Mesenchymal stem cell (in vitro differentiated cells and primary cell): ENCODE measurements at regions not wholly inside any gene's neighbourhood (a gene's known extent, or its start where the extent isn't known, plus 50 kb on each side); places are given as distances from the start of the nearest gene placed in this dataset.

ENCODE experiments used
- DNase-seq: peaks from one replicate; pipeline ENCODE4 v3.0.0-alpha.2; 2013
- H2AFZ ChIP-seq: one replicate; pipeline ENCODE4 v1.6.1; 2013; ENCODE audit warnings: low read depth, mild to moderate bottlenecking, control low read depth, inconsistent platforms, low read length, moderate library complexity
- H2AK5ac ChIP-seq: 2 replicates; pipeline ENCODE4 v1.6.1; 2013; ENCODE audit warnings: low read length, moderate library complexity, mild to moderate bottlenecking, inconsistent platforms; ENCODE audit not compliant: severe bottlenecking
- H2BK120ac ChIP-seq: one replicate; pipeline ENCODE4 v1.6.1; 2013; ENCODE audit warnings: low read depth, mild to moderate bottlenecking, inconsistent platforms, low read length, moderate library complexity
- H2BK12ac ChIP-seq, 2 experiments: one replicate each; pipeline ENCODE4 v1.6.1; 2013; ENCODE audit warnings: inconsistent platforms in 2 of 2, low read length in 2 of 2, mild to moderate bottlenecking in 2 of 2, moderate library complexity in 2 of 2, control low read depth in 1 of 2
- H2BK15ac ChIP-seq: one replicate; pipeline ENCODE4 v1.6.1; 2013; ENCODE audit warnings: mild to moderate bottlenecking, low read depth, inconsistent platforms; ENCODE audit not compliant: poor library complexity, severe bottlenecking
- H2BK5ac ChIP-seq: 2 replicates; pipeline ENCODE4 v1.6.1; 2013; ENCODE audit warnings: low read depth, mild to moderate bottlenecking, low read length, control low read depth, inconsistent platforms; ENCODE audit not compliant: poor library complexity, severe bottlenecking
- H3K14ac ChIP-seq, 2 experiments: one replicate each; pipeline ENCODE4 v1.6.1; 2013; ENCODE audit warnings: inconsistent platforms in 2 of 2, low read length in 2 of 2, control low read depth in 1 of 2, mild to moderate bottlenecking in 1 of 2, moderate library complexity in 1 of 2
- H3K18ac ChIP-seq, 2 experiments: one replicate each; pipeline ENCODE4 v1.6.1; 2013; ENCODE audit warnings: inconsistent platforms in 2 of 2, low read length in 2 of 2, control low read depth in 1 of 2, low read depth in 1 of 2, mild to moderate bottlenecking in 1 of 2
- H3K23ac ChIP-seq, 2 experiments: one replicate each; pipeline ENCODE4 v1.6.1; 2013; ENCODE audit warnings: inconsistent platforms in 2 of 2, low read length in 2 of 2, mild to moderate bottlenecking in 2 of 2, moderate library complexity in 2 of 2, control low read depth in 1 of 2
- H3K27ac ChIP-seq: 2 replicates; pipeline ENCODE4 v1.5.1; 2013; ENCODE audit warnings: mild to moderate bottlenecking, moderate library complexity, low read length, control low read depth, inconsistent platforms; ENCODE audit not compliant: poor library complexity, severe bottlenecking
- H3K27me3 ChIP-seq, 2 experiments: 2 replicates each; pipeline versions ENCODE4 v1.6.1 to v1.7.0; 2013; ENCODE audit warnings: low read length in 2 of 2, mild to moderate bottlenecking in 2 of 2, moderate library complexity in 2 of 2, control low read depth in 1 of 2, inconsistent platforms in 1 of 2; ENCODE audit not compliant: control insufficient read depth in 1 of 2, insufficient read depth in 1 of 2
- H3K36me3 ChIP-seq, 2 experiments: 2 replicates each; pipeline versions ENCODE4 v1.6.1 to v1.7.0; 2013; ENCODE audit warnings: low read length in 2 of 2, control low read depth in 1 of 2, inconsistent platforms in 1 of 2, low read depth in 1 of 2, mild to moderate bottlenecking in 1 of 2; ENCODE audit not compliant: insufficient read depth in 2 of 2, control insufficient read depth in 1 of 2
- H3K4ac ChIP-seq, 2 experiments: one replicate each; pipeline ENCODE4 v1.6.1; 2013; ENCODE audit warnings: inconsistent platforms in 2 of 2, low read length in 2 of 2, mild to moderate bottlenecking in 2 of 2, moderate library complexity in 2 of 2, control low read depth in 1 of 2, low read depth in 1 of 2
- H3K4me1 ChIP-seq: 2 replicates; pipeline ENCODE4 v1.6.1; 2013; ENCODE audit warnings: low read depth, low read length, control low read depth; ENCODE audit not compliant: control insufficient read depth, insufficient read depth
- H3K4me2 ChIP-seq: 2 replicates; pipeline ENCODE4 v1.6.1; 2013; ENCODE audit warnings: low read length, mild to moderate bottlenecking, inconsistent platforms; ENCODE audit not compliant: poor library complexity, severe bottlenecking
- H3K4me3 ChIP-seq, 2 experiments: 2 replicates each; pipeline versions ENCODE4 v1.5.1 to v1.7.0; 2013; ENCODE audit warnings: low read length in 2 of 2, mild to moderate bottlenecking in 2 of 2, control low read depth in 1 of 2, low read depth in 1 of 2; ENCODE audit not compliant: insufficient read depth in 1 of 2
- H3K79me1 ChIP-seq: replicated peaks from 2 replicates; pipeline ENCODE4 v1.6.1; 2013; ENCODE audit warnings: mild to moderate bottlenecking, control low read depth, low read length, inconsistent platforms; ENCODE audit not compliant: poor library complexity, severe bottlenecking
- H3K9ac ChIP-seq: 2 replicates; pipeline ENCODE4 v1.7.0; 2013; ENCODE audit warnings: mild to moderate bottlenecking, low read length, moderate library complexity
- H3K9me3 ChIP-seq: 2 replicates; pipeline ENCODE4 v1.7.0; 2013; ENCODE audit warnings: mild to moderate bottlenecking, low read length; ENCODE audit not compliant: control insufficient read depth
- H4K8ac ChIP-seq: one replicate; pipeline ENCODE4 v1.6.1; 2013; ENCODE audit warnings: inconsistent platforms, mild to moderate bottlenecking, low read length, moderate library complexity
- H4K91ac ChIP-seq: one replicate; pipeline ENCODE4 v1.6.1; 2013; ENCODE audit warnings: mild to moderate bottlenecking, low read length, inconsistent platforms
- WGBS: methylation state at CpG from one replicate; pipeline ENCODE4 v1.1.7; 2013; ENCODE audit warnings: mixed read lengths; 5-methylcytosine and 5-hydroxymethylcytosine counted together

GRCh38 chr1:184315254-184315653 is 71.6 kb upstream of the C1orf21 start:
- Histone ChIP-seq H2BK120ac (no peak overlapping the region), H3K9me3 (no peaks in the 10 kb centered on the region), H3K27me3 (no peaks in the 10 kb centered on the region), H3K36me3 (no peaks in the 10 kb centered on the region), H3K23ac (no peak overlapping the region), H2AFZ (no peak overlapping the region), H3K18ac (no peak overlapping the region), H3K4me3 (no peak overlapping the region), H3K4me2 (no peak overlapping the region), H2BK15ac (no peak overlapping the region), H3K9ac (peak overlapping the region; percentile 15), H3K4ac (no peak overlapping the region), H4K91ac (no peak overlapping the region), H3K27ac (no peak overlapping the region), H2AK5ac (no peak overlapping the region), H3K4me1 (no peaks in the 10 kb centered on the region), H3K14ac (no peak overlapping the region), H2BK12ac (no peak overlapping the region), H3K79me1 (no peaks in the 10 kb centered on the region), H2BK5ac (no peak overlapping the region), H4K8ac (no peak overlapping the region)
- 40% methylated on average over 1 of the region's 2 CpGs for WGBS
- DNase-seq = peak; percentile 21

GRCh38 chr1:184319879-184320278 is 67.0 kb upstream of the C1orf21 start:
- H3K9me3 ChIP-seq = no peaks in the 10 kb centered on the region
- no peak for DNase-seq
- H3K4me3 ChIP-seq = no peak overlapping the region
- H3K14ac ChIP-seq = no peak overlapping the region
- no peak overlapping the region for H2BK120ac ChIP-seq
- no peak overlapping the region for H2AFZ ChIP-seq
- no peak overlapping the region for H3K18ac ChIP-seq
- no peak overlapping the region for H3K27ac ChIP-seq
- WGBS = 80% methylated on average over 3 of the region's 3 CpGs
- H3K79me1 ChIP-seq = no peaks in the 10 kb centered on the region
- H3K4ac ChIP-seq = no peak overlapping the region
- no peaks in the 10 kb centered on the region for H3K4me1 ChIP-seq
- no peak overlapping the region for H3K9ac ChIP-seq
- no peaks in the 10 kb centered on the region for H3K27me3 ChIP-seq
- no peak overlapping the region for H2AK5ac ChIP-seq
- H2BK15ac ChIP-seq = no peak overlapping the region
- no peak overlapping the region for H3K23ac ChIP-seq
- no peak overlapping the region for H2BK5ac ChIP-seq
- H2BK12ac ChIP-seq = no peak overlapping the region
- no peak overlapping the region for H4K91ac ChIP-seq
- H3K4me2 ChIP-seq = no peak overlapping the region
- H3K36me3 ChIP-seq = no peaks in the 10 kb centered on the region
- H4K8ac ChIP-seq = no peak overlapping the region

GRCh38 chr1:184322253-184322652 is 64.6 kb upstream of the C1orf21 start:
- DNase-seq = no peak
- Histone ChIP-seq H2BK5ac (no peak overlapping the region), H3K9me3 (no peaks in the 10 kb centered on the region), H3K23ac (no peak overlapping the region), H3K4me2 (no peak overlapping the region), H3K79me1 (no peaks in the 10 kb centered on the region), H3K27me3 (no peaks in the 10 kb centered on the region), H3K18ac (no peak overlapping the region), H3K4ac (no peak overlapping the region), H3K4me1 (no peaks in the 10 kb centered on the region), H2AFZ (no peak overlapping the region), H3K9ac (no peak overlapping the region), H3K4me3 (no peak overlapping the region), H3K14ac (no peak overlapping the region), H2BK120ac (no peak overlapping the region), H4K8ac (no peak overlapping the region), H4K91ac (no peak overlapping the region), H2BK15ac (no peak overlapping the region), H3K27ac (no peak overlapping the region), H2BK12ac (no peak overlapping the region), H3K36me3 (no peaks in the 10 kb centered on the region), H2AK5ac (no peak overlapping the region)
- no CpG with 5 or more reads among the region's 6 CpGs for WGBS

- Histone ChIP-seq H2BK120ac (no peak overlapping the region), H3K36me3 (no peaks in the 10 kb centered on the region), H3K27ac (no peak overlapping the region), H2AK5ac (no peak overlapping the region), H3K4me1 (no peaks in the 10 kb centered on the region), H4K91ac (no peak overlapping the region), H3K4me2 (no peak overlapping the region), H3K4me3 (no peak overlapping the region), H3K18ac (no peak overlapping the region), H3K9me3 (no peaks in the 10 kb centered on the region), H4K8ac (no peak overlapping the region), H3K4ac (no peak overlapping the region), H2AFZ (no peak overlapping the region), H3K23ac (no peak overlapping the region), H3K14ac (no peak overlapping the region), H2BK12ac (no peak overlapping the region), H2BK5ac (no peak overlapping the region), H2BK15ac (no peak overlapping the region), H3K9ac (no peak overlapping the region), H3K27me3 (no peaks in the 10 kb centered on the region), H3K79me1 (no peaks in the 10 kb centered on the region)
- 70% methylated on average over 2 of the region's 3 CpGs for WGBS
- DNase-seq = no peak
Observed at GRCh38 chr1:184324972-184325371, 61.9 kb upstream of the C1orf21 start.
